ENCODE measurements at regions not wholly inside any gene's neighbourhood (a gene's known extent, or its start where the extent isn't known, plus 50 kb on each side); places are given as distances from the start of the nearest gene placed in this dataset.

GRCh38 chr15:96028620-96029019, 301.9 kb upstream of the NR2F2 start:
- Histone ChIP-seq H4K20me1 (ENCODE audit: control insufficient read depth, extremely low read depth, insufficient read depth, low read length) (no peaks in the 10 kb centered on the region), H3K4me3 (ENCODE audit: control insufficient read depth in 2 of 3, extremely low read depth in 1 of 3, insufficient read depth in 2 of 3, low read depth in 1 of 3, low read length in 3 of 3) (no peak overlapping the region), H3K4me1 (ENCODE audit: control insufficient read depth, extremely low read depth, insufficient read depth, low read length) (no peaks in the 10 kb centered on the region), H3K27me3 (ENCODE audit: control insufficient read depth, extremely low read depth, insufficient read depth, low read length) (no peaks in the 10 kb centered on the region), H3K79me2 (ENCODE audit: control insufficient read depth, insufficient read depth, low read length) (no peaks in the 10 kb centered on the region), H2AFZ (ENCODE audit: control insufficient read depth, low read length) (no peak overlapping the region), H3K9ac (ENCODE audit: control insufficient read depth, extremely low read depth, insufficient read depth, low read length) (no peak overlapping the region), H3K4me2 (ENCODE audit: control insufficient read depth, extremely low read depth, insufficient read depth, low read depth, low read length) (no peak overlapping the region), H3K27ac (ENCODE audit: control insufficient read depth, insufficient read depth, low read length) (no peak overlapping the region), H3K9me3 (ENCODE audit: control insufficient read depth, low read depth, low read length) (no peaks in the 10 kb centered on the region), H3K9me1 (ENCODE audit: control insufficient read depth, extremely low read depth, insufficient read depth, low read length) (no peaks in the 10 kb centered on the region), H3K36me3 (ENCODE audit: control insufficient read depth in 2 of 2, extremely low read depth in 1 of 2, insufficient read depth in 2 of 2, low read length in 2 of 2) (no peaks in the 10 kb centered on the region)
- no peak for FAIRE-seq
- DNase-seq (ENCODE audit: low read depth, low spot score) = no peak
- dilution Hi-C loops (cut with MboI; ENCODE audit: extremely low pct_ligation_motif_present, low sequenced_read_pairs) = no loop called here
- TF ChIP-seq, protein P1, sequence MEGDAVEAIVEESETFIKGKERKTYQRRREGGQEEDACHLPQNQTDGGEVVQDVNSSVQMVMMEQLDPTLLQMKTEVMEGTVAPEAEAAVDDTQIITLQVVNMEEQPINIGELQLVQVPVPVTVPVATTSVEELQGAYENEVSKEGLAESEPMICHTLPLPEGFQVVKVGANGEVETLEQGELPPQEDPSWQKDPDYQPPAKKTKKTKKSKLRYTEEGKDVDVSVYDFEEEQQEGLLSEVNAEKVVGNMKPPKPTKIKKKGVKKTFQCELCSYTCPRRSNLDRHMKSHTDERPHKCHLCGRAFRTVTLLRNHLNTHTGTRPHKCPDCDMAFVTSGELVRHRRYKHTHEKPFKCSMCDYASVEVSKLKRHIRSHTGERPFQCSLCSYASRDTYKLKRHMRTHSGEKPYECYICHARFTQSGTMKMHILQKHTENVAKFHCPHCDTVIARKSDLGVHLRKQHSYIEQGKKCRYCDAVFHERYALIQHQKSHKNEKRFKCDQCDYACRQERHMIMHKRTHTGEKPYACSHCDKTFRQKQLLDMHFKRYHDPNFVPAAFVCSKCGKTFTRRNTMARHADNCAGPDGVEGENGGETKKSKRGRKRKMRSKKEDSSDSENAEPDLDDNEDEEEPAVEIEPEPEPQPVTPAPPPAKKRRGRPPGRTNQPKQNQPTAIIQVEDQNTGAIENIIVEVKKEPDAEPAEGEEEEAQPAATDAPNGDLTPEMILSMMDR (optimal IDR thresholded peaks at IDR 0.05 in 1 of 3, IDR thresholded peaks at IDR 0.05 in 1 of 3, conservative IDR thresholded peaks at IDR 0.05 in 1 of 3; ENCODE audit: extremely low read depth in 1 of 3, insufficient read depth in 2 of 3, low read length in 3 of 3) = no peak
- TF ChIP-seq EZH2 (IDR thresholded peaks at IDR 0.05; ENCODE audit: low read length) = no peak

GRCh38 chr15:96029172-96029571, 301.3 kb upstream of the NR2F2 start:
- Histone ChIP-seq H3K27ac (ENCODE audit: control insufficient read depth, insufficient read depth, low read length) (no peak overlapping the region), H4K20me1 (ENCODE audit: control insufficient read depth, extremely low read depth, insufficient read depth, low read length) (no peaks in the 10 kb centered on the region), H3K9me1 (ENCODE audit: control insufficient read depth, extremely low read depth, insufficient read depth, low read length) (no peaks in the 10 kb centered on the region), H3K36me3 (ENCODE audit: control insufficient read depth in 2 of 2, extremely low read depth in 1 of 2, insufficient read depth in 2 of 2, low read length in 2 of 2) (no peaks in the 10 kb centered on the region), H3K79me2 (ENCODE audit: control insufficient read depth, insufficient read depth, low read length) (no peaks in the 10 kb centered on the region), H3K9me3 (ENCODE audit: control insufficient read depth, low read depth, low read length) (no peaks in the 10 kb centered on the region), H2AFZ (ENCODE audit: control insufficient read depth, low read length) (no peak overlapping the region), H3K4me1 (ENCODE audit: control insufficient read depth, extremely low read depth, insufficient read depth, low read length) (no peaks in the 10 kb centered on the region), H3K4me3 (ENCODE audit: control insufficient read depth in 2 of 3, extremely low read depth in 1 of 3, insufficient read depth in 2 of 3, low read depth in 1 of 3, low read length in 3 of 3) (no peak overlapping the region), H3K9ac (ENCODE audit: control insufficient read depth, extremely low read depth, insufficient read depth, low read length) (no peak overlapping the region), H3K27me3 (ENCODE audit: control insufficient read depth, extremely low read depth, insufficient read depth, low read length) (no peaks in the 10 kb centered on the region), H3K4me2 (ENCODE audit: control insufficient read depth, extremely low read depth, insufficient read depth, low read depth, low read length) (no peak overlapping the region)
- DNase-seq (ENCODE audit: low read depth, low spot score) (no peak), FAIRE-seq (no peak)
- TF ChIP-seq, protein P1 (optimal IDR thresholded peaks at IDR 0.05 in 1 of 3, IDR thresholded peaks at IDR 0.05 in 1 of 3, conservative IDR thresholded peaks at IDR 0.05 in 1 of 3; ENCODE audit: extremely low read depth in 1 of 3, insufficient read depth in 2 of 3, low read length in 3 of 3) = no peak
- no peak for TF ChIP-seq EZH2 (IDR thresholded peaks at IDR 0.05; ENCODE audit: low read length)
- dilution Hi-C loops (cut with MboI; ENCODE audit: extremely low pct_ligation_motif_present, low sequenced_read_pairs) = no loop called here

Measured in keratinocyte (primary cell).